ENCODE measurements at regions not wholly inside any gene's neighbourhood (a gene's known extent, or its start where the extent isn't known, plus 50 kb on each side); places are given as distances from the start of the nearest gene placed in this dataset.

DNA sequence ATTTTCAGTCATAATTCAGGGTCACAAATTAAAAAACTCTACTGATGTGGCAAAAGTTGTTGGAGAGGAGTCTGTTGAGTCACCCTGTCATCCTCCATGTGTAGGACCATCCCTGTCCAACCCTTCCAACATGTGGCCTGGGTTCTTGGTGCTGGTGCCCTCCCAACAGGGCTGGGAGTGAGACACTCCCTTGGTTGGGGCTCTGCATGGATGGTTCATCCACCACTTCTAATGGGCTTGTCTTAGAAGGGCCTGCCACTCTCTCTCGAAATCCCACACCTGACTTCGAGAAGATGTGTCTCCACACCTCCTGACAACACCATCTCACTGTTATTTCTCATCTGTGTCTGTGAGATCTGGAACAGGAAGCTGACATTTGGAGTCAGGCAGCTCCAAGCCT, 312.2 kb upstream of the IRX4 start:
- ChIA-PET POLR2A (ENCODE audit: partially characterized antibody) (no interaction called here), CTCF (ENCODE audit: partially characterized antibody) (interaction anchor here (0.6 kb wide), 1 partner anchor 14 kb away, joined by 3 read pairs; no protein-coding TSS in a partner anchor)
- Histone ChIP-seq H2BK12ac (ENCODE audit: low read depth, low read length) (no peak overlapping the region), H3K27ac (ENCODE audit: low read depth, low read length) (no peak overlapping the region), H3K23ac (ENCODE audit: insufficient read length) (no peak overlapping the region), H2AK5ac (ENCODE audit: low read depth, low read length) (no peak overlapping the region), H2BK20ac (ENCODE audit: low read length) (no peak overlapping the region), H3K79me1 (ENCODE audit: low read depth, low read length) (no peaks in the 10 kb centered on the region), H2BK5ac (ENCODE audit: low read depth, low read length) (no peak overlapping the region), H2AFZ (ENCODE audit: low read length) (no peak overlapping the region), H4K5ac (ENCODE audit: insufficient read length, low read depth, low read length) (no peak overlapping the region), H4K91ac (replicated peaks; ENCODE audit: insufficient read length, low read length) (no peak overlapping the region), H3K27me3 (replicated peaks in 1 of 4; ENCODE audit: control insufficient read depth in 3 of 4, extremely low read depth in 1 of 4, insufficient read depth in 3 of 4, low read length in 3 of 4) (no peaks in the 10 kb centered on the region), H2BK15ac (ENCODE audit: low read length) (no peak overlapping the region), H3K36me3 (ENCODE audit: control insufficient read depth in 2 of 4, insufficient read depth in 4 of 4, low read length in 3 of 4) (no peaks in the 10 kb centered on the region), H3K56ac (replicated peaks; ENCODE audit: insufficient read length, low read depth, low read length) (no peak overlapping the region), H3K4ac (replicated peaks; ENCODE audit: insufficient read length, low read depth, low read length) (no peak overlapping the region), H3K18ac (ENCODE audit: extremely low read depth, low read length) (no peak overlapping the region), H4K20me1 (replicated peaks in 1 of 2; ENCODE audit: control insufficient read depth in 1 of 2, insufficient read depth in 2 of 2, low read length in 2 of 2) (no peaks in the 10 kb centered on the region), H3K14ac (ENCODE audit: insufficient read length) (no peak overlapping the region), H3K9ac (replicated peaks in 1 of 4; ENCODE audit: extremely low read depth in 1 of 4, low read depth in 3 of 4, low read length in 3 of 4) (no peak overlapping the region), H3K9me3 (ENCODE audit: insufficient read depth in 2 of 2, low read depth in 1 of 2, low read length in 1 of 2) (peaks cover 9 to 12% of the 10 kb centered on the region in 2 experiments), H3K4me3 (ENCODE audit: extremely low read depth in 1 of 4, insufficient read depth in 2 of 4, low read depth in 3 of 4, low read length in 4 of 4) (no peak overlapping the region), H3K79me2 (ENCODE audit: control insufficient read depth in 1 of 2, insufficient read depth in 2 of 2, low read length in 2 of 2) (no peaks in the 10 kb centered on the region), H3K23me2 (ENCODE audit: low read depth, low read length) (no peaks in the 10 kb centered on the region), H3K4me2 (ENCODE audit: insufficient read depth in 1 of 2, low read depth in 2 of 2, low read length in 2 of 2) (no peak overlapping the region), H4K8ac (ENCODE audit: extremely low read depth, insufficient read depth, low read length) (no peak overlapping the region), H3K4me1 (replicated peaks in 1 of 4; ENCODE audit: control insufficient read depth in 3 of 4, insufficient read depth in 4 of 4, low read length in 3 of 4) (no peaks in the 10 kb centered on the region), H2BK120ac (replicated peaks; ENCODE audit: low read depth, low read length) (no peak overlapping the region)
- DNase-seq (ENCODE audit: low read depth in 1 of 2, low spot score in 2 of 2): no peak
- no peak for TF ChIP-seq BACH1 (IDR thresholded peaks at IDR 0.05; ENCODE audit: low read length)
- no peak for TF ChIP-seq ASH2L (IDR thresholded peaks at IDR 0.05; ENCODE audit: low read length)
- TF ChIP-seq SRF (IDR thresholded peaks at IDR 0.05; ENCODE audit: low read depth, low read length): no peak
- no peak for TF ChIP-seq TBP (IDR thresholded peaks at IDR 0.05; ENCODE audit: low read depth, low read length)
- TF ChIP-seq JUN (IDR thresholded peaks at IDR 0.05; ENCODE audit: low read depth, low read length): no peak
- no peak for TF ChIP-seq CHD1 (IDR thresholded peaks at IDR 0.05; ENCODE audit: low read depth, low read length)
- TF ChIP-seq RAD21 (IDR thresholded peaks at IDR 0.05 in 1 of 2, conservative IDR thresholded peaks at IDR 0.05 in 1 of 2; ENCODE audit: low read depth in 2 of 2, low read length in 2 of 2): no peak
- TF ChIP-seq RFX5 (IDR thresholded peaks at IDR 0.05; ENCODE audit: borderline replicate concordance, low read depth, low read length): no peak
- TF ChIP-seq RNF2 (IDR thresholded peaks at IDR 0.05; ENCODE audit: borderline replicate concordance, low read depth, low read length, missing control alignments, poor library complexity, severe bottlenecking): no peak
- TF ChIP-seq CBX5 (IDR thresholded peaks at IDR 0.05; ENCODE audit: low read depth, low read length): no peak
- 100% methylated on average over 1 of the region's 2 CpGs; no CpG with 5 or more reads in 1 of the 2 experiments for WGBS, 2 experiments (ENCODE audit: extremely low coverage in 1 of 2, insufficient coverage in 1 of 2, insufficient read length in 1 of 2, insufficient replicate concordance in 2 of 2, low coverage in 1 of 2, low lambda C conversion rate in 2 of 2, missing lambda C conversion rate in 1 of 2)
- FAIRE-seq: no peak

Data from H1 (cell line).